GM12878 (cell line): ENCODE measurements at regions not wholly inside any gene's neighbourhood (a gene's known extent, or its start where the extent isn't known, plus 50 kb on each side); places are given as distances from the start of the nearest gene placed in this dataset.

ENCODE experiments used
- ATAC-seq: fragments of 200-7000 bp; cut with Tn5 transposase; 3 replicates; pipeline ENCODE4 v1.9.1; 2020; ENCODE audit warnings: mild to moderate bottlenecking, moderate library complexity
- BruUV-seq: library from RNA; stranded (reverse); fragments of 400-500 nt; replicated peaks from 2 replicates; lab custom pipeline; 2021; lab: Mats Ljungman, UMichigan
- CTCF ChIA-PET: fragments of 300-600 bp; sonication (Branson Sonifier 250); formaldehyde crosslinking; extraction: SDS; loops from one replicate; lab custom pipeline; 2021; ENCODE audit warnings: inconsistent platforms; lab: Yijun Ruan, JAX
- POLR2A ChIA-PET: fragments of 350-600 bp; formaldehyde crosslinking; extraction: SDS; loops from one replicate; lab custom pipeline; 2021; ENCODE audit warnings: inconsistent platforms; lab: Charles Lee
- RAD21 ChIA-PET: fragments of 300-600 bp; sonication (Branson Sonifier 250); formaldehyde crosslinking; loops from one replicate; lab custom pipeline; 2023; ENCODE audit warnings: antibody characterized with exemption; ENCODE audit not compliant: unreplicated experiment; lab: Charles Lee
- SMC1A ChIA-PET: fragments of 300-600 bp; sonication (Branson Sonifier 250); formaldehyde crosslinking; loops from one replicate; lab custom pipeline; 2023; ENCODE audit not compliant: unreplicated experiment, uncharacterized antibody; lab: Charles Lee
- DNase-seq: peaks from one replicate; pipeline ENCODE4 v3.0.0-alpha.2; 2011; ENCODE audit warnings: low read depth, low spot score
- FAIRE-seq: peaks from 3 replicates; lab custom pipeline; 2011; peaks lifted over from hg19 to GRCh38; lab: Jason Lieb, UNC
- H2AFZ ChIP-seq: 2 replicates; pipeline ENCODE4 v1.6.0; 2011; ENCODE audit warnings: low read depth, low read length, control low read depth; ENCODE audit not compliant: control insufficient read depth
- H3K27ac ChIP-seq: 2 replicates; pipeline ENCODE4 v1.5.1; 2011; ENCODE audit warnings: control low read depth; ENCODE audit not compliant: control insufficient read depth, insufficient read depth
- H3K27me3 ChIP-seq, 2 experiments: replicated peaks in 1 of 2; 2 replicates each; pipeline versions ENCODE4 v1.6.0 to v1.6.1; 2011; ENCODE audit warnings: low read length in 1 of 2; ENCODE audit not compliant: control insufficient read depth in 2 of 2, insufficient read depth in 2 of 2
- H3K36me3 ChIP-seq, 2 experiments: 2 replicates each; pipeline ENCODE4 v1.5.1; 2011; ENCODE audit warnings: low read length in 1 of 2; ENCODE audit not compliant: control insufficient read depth in 2 of 2, insufficient read depth in 2 of 2
- H3K4me1 ChIP-seq: 2 replicates; pipeline ENCODE4 v1.6.1; 2011; ENCODE audit warnings: mild to moderate bottlenecking, low read length, moderate library complexity, mixed read lengths; ENCODE audit not compliant: control insufficient read depth, insufficient read depth
- H3K4me2 ChIP-seq: 2 replicates; pipeline ENCODE4 v1.6.0; 2011; ENCODE audit warnings: control low read depth; ENCODE audit not compliant: control insufficient read depth, insufficient read depth
- H3K4me3 ChIP-seq: fragments of 200-600 bp; sonication (generic); 2 replicates; pipeline ENCODE4 v1.5.1; 2016
- H3K79me2 ChIP-seq: 2 replicates; pipeline ENCODE4 v1.6.0; 2011; ENCODE audit warnings: low read length; ENCODE audit not compliant: control insufficient read depth, insufficient read depth
- H3K9ac ChIP-seq: 2 replicates; pipeline ENCODE4 v1.8.0; 2011; ENCODE audit warnings: low read length, control low read depth, mixed read lengths; ENCODE audit not compliant: control insufficient read depth, insufficient read depth
- H3K9me3 ChIP-seq: replicated peaks from 3 replicates; pipeline ENCODE4 v1.5.1; 2011; ENCODE audit warnings: mild to moderate bottlenecking, low read length; ENCODE audit not compliant: control insufficient read depth, insufficient read depth
- H4K20me1 ChIP-seq: 2 replicates; pipeline ENCODE4 v1.6.0; 2011; ENCODE audit not compliant: control insufficient read depth, insufficient read depth
- HDAC6 ChIP-seq: fragments of 200-600 bp; sonication (generic); IDR thresholded peaks from one replicate; pipeline ENCODE4 v1.8.0; 2017; ENCODE audit warnings: antibody characterized with exemption; ENCODE audit not compliant: unreplicated experiment
- KDM1A ChIP-seq: fragments of 200-600 bp; sonication (generic); IDR thresholded peaks from 2 replicates; pipeline ENCODE4 v1.6.1; 2016; ENCODE audit warnings: borderline replicate concordance
- MEF2A ChIP-seq: IDR thresholded peaks from 2 replicates; pipeline ENCODE4 v1.6.1; 2011; ENCODE audit warnings: low read depth, mild to moderate bottlenecking, low read length, moderate library complexity; ENCODE audit not compliant: insufficient read depth
- NR2C2 ChIP-seq: IDR thresholded peaks from 2 replicates; pipeline ENCODE4 v1.6.1; 2011; ENCODE audit warnings: borderline replicate concordance, low read depth; ENCODE audit not compliant: control insufficient read depth, insufficient read length
- PAX8 ChIP-seq: fragments of 450-650 bp; IDR thresholded peaks from 2 replicates; pipeline ENCODE4 v1.6.1; 2017; ENCODE audit warnings: mild to moderate bottlenecking, moderate library complexity
- RFX5 ChIP-seq: IDR thresholded peaks from 2 replicates; pipeline ENCODE4 v1.6.1; 2011; ENCODE audit warnings: low read depth, low read length, improper control_type of control experiment
- TCF12 ChIP-seq: IDR thresholded peaks from 2 replicates; pipeline ENCODE4 v1.6.1; 2011; ENCODE audit warnings: low read depth, mild to moderate bottlenecking, low read length
- ZNF384 ChIP-seq: IDR thresholded peaks from 2 replicates; pipeline ENCODE4 v1.6.1; 2012; ENCODE audit warnings: low read depth, mild to moderate bottlenecking, low read length, improper control_type of control experiment, borderline replicate concordance
- WGBS: methylation state at CpG from one replicate; pipeline ENCODE4 v1.1.6; 2016; ENCODE audit warnings: low lambda C conversion rate; ENCODE audit not compliant: insufficient replicate concordance, insufficient coverage; ENCODE audit errors: missing lambda C conversion rate; 5-methylcytosine and 5-hydroxymethylcytosine counted together
- in situ Hi-C: fragments of 300-500 bp; cut with MboI; formaldehyde crosslinking; loops from 9 replicates; pipeline ENCODE4 v1.14.3; 2018; ENCODE audit warnings: mixed read lengths
- intact Hi-C: fragments of 100-400 bp; cut with micrococcal nuclease; formaldehyde crosslinking; loops from one replicate; pipeline ENCODE4 v1.14.2; 2022; ENCODE audit not compliant: unreplicated experiment
- TF ChIP-seq, protein P1 (sequence below): IDR thresholded peaks from 2 replicates; pipeline ENCODE4 v1.6.1; 2012; ENCODE audit warnings: low read depth, low read length, improper control_type of control experiment

DNA sequence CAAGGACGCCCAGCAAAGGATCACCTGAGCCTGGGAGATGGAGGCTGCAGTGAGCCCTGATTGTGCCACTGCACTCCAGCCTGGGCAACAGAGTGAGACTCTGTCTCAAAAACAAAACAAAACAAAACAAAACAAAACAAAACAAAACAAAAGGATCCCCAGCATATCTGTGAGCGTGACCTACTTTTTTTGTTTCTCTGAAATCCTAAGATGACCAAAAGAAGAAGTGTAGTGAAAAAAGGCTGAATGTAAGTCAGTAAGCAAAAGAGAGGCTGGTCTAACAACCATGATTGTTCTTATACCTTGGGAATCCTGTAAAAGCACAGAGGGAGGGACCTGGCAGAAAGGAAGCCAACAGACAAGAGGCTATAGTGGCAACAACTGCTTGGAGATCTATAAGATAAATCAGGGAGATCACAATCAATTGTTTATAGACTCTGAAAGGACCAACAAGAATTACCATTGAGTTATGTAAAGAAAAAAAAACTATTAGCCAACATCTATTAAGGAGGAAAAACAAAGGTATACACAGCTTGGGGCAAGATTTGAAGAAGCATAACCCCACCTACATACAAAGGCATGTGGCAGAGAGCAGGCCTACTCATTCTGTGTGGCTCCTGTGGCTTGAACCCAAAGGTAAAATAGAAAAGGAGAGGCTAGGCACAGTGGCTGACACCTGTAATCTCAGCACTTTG, 255.2 kb upstream of the KLF14 start (continued):
- TF ChIP-seq, protein P1, sequence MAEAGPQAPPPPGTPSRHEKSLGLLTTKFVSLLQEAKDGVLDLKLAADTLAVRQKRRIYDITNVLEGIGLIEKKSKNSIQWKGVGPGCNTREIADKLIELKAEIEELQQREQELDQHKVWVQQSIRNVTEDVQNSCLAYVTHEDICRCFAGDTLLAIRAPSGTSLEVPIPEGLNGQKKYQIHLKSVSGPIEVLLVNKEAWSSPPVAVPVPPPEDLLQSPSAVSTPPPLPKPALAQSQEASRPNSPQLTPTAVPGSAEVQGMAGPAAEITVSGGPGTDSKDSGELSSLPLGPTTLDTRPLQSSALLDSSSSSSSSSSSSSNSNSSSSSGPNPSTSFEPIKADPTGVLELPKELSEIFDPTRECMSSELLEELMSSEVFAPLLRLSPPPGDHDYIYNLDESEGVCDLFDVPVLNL: no peak
- no peak for TF ChIP-seq HDAC6

DNA sequence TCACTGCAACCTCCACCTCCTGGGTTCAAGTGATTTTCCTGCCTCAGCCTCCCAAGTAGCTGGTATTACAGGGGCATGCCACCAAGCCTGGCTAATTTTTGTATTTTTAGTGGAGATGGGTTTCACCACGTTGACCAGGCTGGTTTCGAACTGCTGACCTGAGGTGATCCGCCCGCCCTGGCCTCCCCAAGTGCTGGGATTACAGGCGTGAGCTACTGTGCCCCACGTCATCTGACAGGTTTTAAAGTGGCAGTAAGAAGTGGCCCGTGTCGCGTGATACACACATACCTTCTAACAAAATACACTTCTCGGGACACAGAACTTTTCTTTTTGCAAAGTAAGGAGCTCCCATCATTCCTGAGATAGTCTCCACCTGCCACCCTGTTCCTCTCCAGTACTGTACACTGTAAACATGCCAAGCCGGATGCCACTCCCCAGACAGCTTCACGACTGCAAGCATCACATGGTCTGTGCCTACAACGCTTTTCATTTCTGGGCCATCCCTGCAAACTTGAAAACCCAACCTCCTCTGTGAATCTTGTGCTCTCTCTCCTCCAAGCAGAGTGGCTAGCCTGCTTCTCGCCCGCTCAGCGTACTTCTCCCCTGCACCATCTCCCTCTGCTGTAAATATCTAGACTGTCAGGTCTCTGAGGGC, 256.3 kb upstream of the KLF14 start:
- peaks cover 9% of the 10 kb centered on the region for H3K4me1 ChIP-seq
- no peak overlapping the region for H3K27ac ChIP-seq
- no peak overlapping the region for H3K9ac ChIP-seq
- TF ChIP-seq ZNF384 (no peak), TCF12 (no peak), RFX5 (no peak), KDM1A (no peak), MEF2A (no peak), PAX8 (no peak), NR2C2 (no peak)
- POLR2A ChIA-PET: interaction anchor here (0.9 kb wide), 1 partner anchor 12 kb away, joined by 3 read pairs; no protein-coding TSS in a partner anchor
- in situ Hi-C loops (no loop called here), intact Hi-C loops (no loop called here)
- FAIRE-seq (no peak), DNase-seq (no peak), ATAC-seq (no peak)
- CTCF ChIA-PET: interaction anchor here (0.9 to 8.1 kb wide), 4 partner anchors 10 to 93 kb away, joined by 3 to 91 read pairs (median 6); no protein-coding TSS in a partner anchor
- H3K4me2 ChIP-seq: no peak overlapping the region
- SMC1A ChIA-PET: interaction anchor here (1.0 to 1.7 kb wide), 4 partner anchors 8 to 93 kb away, joined by 3 to 8 read pairs (median 4); no protein-coding TSS in a partner anchor
- no peak overlapping the region for H2AFZ ChIP-seq
- RAD21 ChIA-PET: no interaction called here
- no peaks in the 10 kb centered on the region for H4K20me1 ChIP-seq
- no TSS peak for BruUV-seq
- 86% methylated on average over 16 of the region's 16 CpGs for WGBS
- no peak overlapping the region for H3K4me3 ChIP-seq
- H3K27me3 ChIP-seq: no peaks in the 10 kb centered on the region
- peaks cover 2% of the 10 kb centered on the region for H3K79me2 ChIP-seq
- H3K9me3 ChIP-seq: no peaks in the 10 kb centered on the region
- H3K36me3 ChIP-seq: no peaks in the 10 kb centered on the region; a peak in 2 of 4 replicates
